ENCODE measurements at regions not wholly inside any gene's neighbourhood (a gene's known extent, or its start where the extent isn't known, plus 50 kb on each side); places are given as distances from the start of the nearest gene placed in this dataset.
"Not testable (repeated sequence)": the region's sequence is repeated elsewhere in the genome, so short reads cannot be mapped to it uniquely, and the experiment has no call there.

GRCh38 chr10:44102726-44103255 lies 282.1 kb downstream of the CXCL12 start:
- DNase-seq (ENCODE audit: low read depth): no peak

GRCh38 chr10:44101082-44101481 lies 283.8 kb downstream of the CXCL12 start:
- DNase-seq (ENCODE audit: low read depth): no peak

- DNase-seq (ENCODE audit: low read depth): no peak
These were observed 285.4 kb downstream of the CXCL12 start for GRCh38 chr10:44099511-44099910.

GRCh38 chr10:44096217-44096616 lies 288.7 kb downstream of the CXCL12 start:
- not testable (repeated sequence) for DNase-seq (ENCODE audit: low read depth)

GRCh38 chr10:44089671-44090070 lies 295.2 kb downstream of the CXCL12 start:
- DNase-seq (ENCODE audit: low read depth): no peak

- no peak for DNase-seq (ENCODE audit: low read depth)
These were observed 297.5 kb downstream of the CXCL12 start for GRCh38 chr10:44087403-44087802.

GRCh38 chr10:44083719-44084400 lies 301.0 kb downstream of the CXCL12 start:
- no peak for DNase-seq (ENCODE audit: low read depth)

- DNase-seq (ENCODE audit: low read depth): no peak
These were observed 313.4 kb downstream of the CXCL12 start for GRCh38 chr10:44071479-44071878.

- DNase-seq (ENCODE audit: low read depth): no peak
These were observed 314.6 kb downstream of the CXCL12 start for GRCh38 chr10:44070282-44070681.

- no peak for DNase-seq (ENCODE audit: low read depth)
These were observed 315.3 kb downstream of the CXCL12 start for GRCh38 chr10:44069573-44069972.

GRCh38 chr10:44068716-44069482 lies 316.0 kb downstream of the CXCL12 start:
- DNase-seq (ENCODE audit: low read depth): no peak

- DNase-seq (ENCODE audit: low read depth): no peak
These were observed 317.5 kb downstream of the CXCL12 start for GRCh38 chr10:44067432-44067831.

GRCh38 chr10:44066527-44067255 lies 318.2 kb downstream of the CXCL12 start:
- no peak for DNase-seq (ENCODE audit: low read depth)

- DNase-seq (ENCODE audit: low read depth): no peak
These were observed 318.9 kb downstream of the CXCL12 start for GRCh38 chr10:44065788-44066526.

GRCh38 chr10:44064987-44065787 lies 319.7 kb downstream of the CXCL12 start:
- no peak for DNase-seq (ENCODE audit: low read depth)

GRCh38 chr10:44064317-44064716 lies 320.6 kb downstream of the CXCL12 start:
- no peak for DNase-seq (ENCODE audit: low read depth)

GRCh38 chr10:44063686-44064085 lies 321.2 kb downstream of the CXCL12 start:
- no peak for DNase-seq (ENCODE audit: low read depth)

- no peak for DNase-seq (ENCODE audit: low read depth)
These were observed 324.2 kb downstream of the CXCL12 start for GRCh38 chr10:44060719-44061118.

GRCh38 chr10:44060221-44060620 lies 324.7 kb downstream of the CXCL12 start:
- no peak for DNase-seq (ENCODE audit: low read depth)

- no peak for DNase-seq (ENCODE audit: low read depth)
These were observed 326.6 kb downstream of the CXCL12 start for GRCh38 chr10:44058259-44058658.
